GM18507 (cell line): ENCODE measurements at regions not wholly inside any gene's neighbourhood (a gene's known extent, or its start where the extent isn't known, plus 50 kb on each side); places are given as distances from the start of the nearest gene placed in this dataset.

Experiments used
- DNase-seq: peaks from one replicate; pipeline ENCODE4 v3.0.0; 2011; ENCODE audit warnings: low read depth; ENCODE audit not compliant: insufficient read length; ENCODE audit errors: extremely low spot score
- FAIRE-seq: peaks from 2 replicates; lab custom pipeline; 2011; peaks lifted over from hg19 to GRCh38; lab: Jason Lieb, UNC

- FAIRE-seq (no peak), DNase-seq (no peak)
These were observed 1277.1 kb upstream of the AUTS2 start for GRCh38 chr7:68321076-68321639.

- DNase-seq (no peak), FAIRE-seq (no peak)
These were observed 1276.3 kb upstream of the AUTS2 start for GRCh38 chr7:68321776-68322496.

- DNase-seq (no peak), FAIRE-seq (no peak)
These were observed 1273.7 kb upstream of the AUTS2 start for GRCh38 chr7:68324621-68325020.

- FAIRE-seq (no peak), DNase-seq (no peak)
These were observed 1264.1 kb upstream of the AUTS2 start for GRCh38 chr7:68334216-68334615.

- no peak for FAIRE-seq
These were observed 1263.5 kb upstream of the AUTS2 start for GRCh38 chr7:68334636-68335272.

GRCh38 chr7:68336594-68336993 lies 1261.7 kb upstream of the AUTS2 start:
- DNase-seq (no peak), FAIRE-seq (no peak)

More at GRCh38 chr7:68334636-68335272, 1263.5 kb upstream of the AUTS2 start:
- no peak for DNase-seq

- FAIRE-seq = no peak
These were observed 1249.9 kb upstream of the AUTS2 start for GRCh38 chr7:68348401-68348800.

GRCh38 chr7:68362745-68363518 lies 1235.3 kb upstream of the AUTS2 start:
- no peak for DNase-seq
- FAIRE-seq = no peak

More at GRCh38 chr7:68348401-68348800, 1249.9 kb upstream of the AUTS2 start:
- DNase-seq = no peak

GRCh38 chr7:68364886-68365625 lies 1233.2 kb upstream of the AUTS2 start:
- FAIRE-seq (no peak), DNase-seq (no peak)

- no peak for DNase-seq
- no peak for FAIRE-seq
These were observed 1226.3 kb upstream of the AUTS2 start for GRCh38 chr7:68371985-68372384.

GRCh38 chr7:68376131-68376661 lies 1222.1 kb upstream of the AUTS2 start:
- no peak for DNase-seq
- FAIRE-seq = no peak

- FAIRE-seq (no peak), DNase-seq (no peak)
These were observed 1216.5 kb upstream of the AUTS2 start for GRCh38 chr7:68381731-68382130.

- no peak for DNase-seq
These were observed 1213.7 kb upstream of the AUTS2 start for GRCh38 chr7:68384581-68384980.

GRCh38 chr7:68393051-68393450 lies 1205.2 kb upstream of the AUTS2 start:
- no peak for DNase-seq
- no peak for FAIRE-seq

More at GRCh38 chr7:68384581-68384980, 1213.7 kb upstream of the AUTS2 start:
- FAIRE-seq = no peak

GRCh38 chr7:68394131-68394530 lies 1204.1 kb upstream of the AUTS2 start:
- FAIRE-seq (no peak), DNase-seq (no peak)

- no peak for DNase-seq
- FAIRE-seq = no peak
These were observed 1198.2 kb upstream of the AUTS2 start for GRCh38 chr7:68399991-68400590.

GRCh38 chr7:68400783-68401182 lies 1197.5 kb upstream of the AUTS2 start:
- DNase-seq = no peak
- no peak for FAIRE-seq

GRCh38 chr7:68401313-68401712 lies 1197.0 kb upstream of the AUTS2 start:
- no peak for FAIRE-seq
- DNase-seq = no peak

GRCh38 chr7:68406480-68406879 lies 1191.8 kb upstream of the AUTS2 start:
- no peak for FAIRE-seq

More at GRCh38 chr7:68406480-68406879, 1191.8 kb upstream of the AUTS2 start:
- no peak for DNase-seq
